Retinal pigment epithelial cell (primary cell): ENCODE measurements at regions not wholly inside any gene's neighbourhood (a gene's known extent, or its start where the extent isn't known, plus 50 kb on each side); places are given as distances from the start of the nearest gene placed in this dataset.
"Not testable (repeated sequence)": the region's sequence is repeated elsewhere in the genome, so short reads cannot be mapped to it uniquely, and the experiment has no call there.

Experiments
- DNase-seq: peaks from one replicate; pipeline ENCODE4 v3.0.0-alpha.2; 2010; ENCODE audit warnings: low read depth
- H3K4me3 ChIP-seq: 2 replicates; pipeline ENCODE4 v1.5.1; 2011; ENCODE audit warnings: mild to moderate bottlenecking, low read length, control low read depth, moderate library complexity
- TF ChIP-seq, protein P1 (sequence below): conservative IDR thresholded peaks from 2 replicates; pipeline ENCODE4 v1.5.1; 2011; ENCODE audit warnings: low read depth, low read length, control low read depth, inconsistent platforms

DNA sequence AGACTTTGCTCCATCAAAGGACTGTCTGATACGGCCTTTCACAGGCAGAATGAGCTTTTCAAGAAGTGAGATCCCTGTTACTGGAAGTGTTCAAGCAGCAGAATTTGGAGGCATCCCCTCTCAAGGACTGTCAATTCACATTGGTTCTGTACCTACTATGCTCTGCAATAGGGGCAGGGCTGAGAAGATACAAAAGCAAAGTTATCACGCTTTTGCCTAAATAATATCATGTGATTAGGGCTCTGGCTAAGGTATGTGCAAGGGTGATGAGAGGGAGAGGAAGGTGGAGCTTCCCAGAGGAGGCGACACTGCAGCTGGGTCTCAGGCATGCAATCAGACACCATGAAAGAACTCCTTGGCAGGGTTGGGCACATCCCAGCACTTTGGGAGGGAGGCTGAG, 80.2 kb upstream of the PIM1 start:
- H3K4me3 ChIP-seq, result no peak overlapping the region
- TF ChIP-seq, protein P1, sequence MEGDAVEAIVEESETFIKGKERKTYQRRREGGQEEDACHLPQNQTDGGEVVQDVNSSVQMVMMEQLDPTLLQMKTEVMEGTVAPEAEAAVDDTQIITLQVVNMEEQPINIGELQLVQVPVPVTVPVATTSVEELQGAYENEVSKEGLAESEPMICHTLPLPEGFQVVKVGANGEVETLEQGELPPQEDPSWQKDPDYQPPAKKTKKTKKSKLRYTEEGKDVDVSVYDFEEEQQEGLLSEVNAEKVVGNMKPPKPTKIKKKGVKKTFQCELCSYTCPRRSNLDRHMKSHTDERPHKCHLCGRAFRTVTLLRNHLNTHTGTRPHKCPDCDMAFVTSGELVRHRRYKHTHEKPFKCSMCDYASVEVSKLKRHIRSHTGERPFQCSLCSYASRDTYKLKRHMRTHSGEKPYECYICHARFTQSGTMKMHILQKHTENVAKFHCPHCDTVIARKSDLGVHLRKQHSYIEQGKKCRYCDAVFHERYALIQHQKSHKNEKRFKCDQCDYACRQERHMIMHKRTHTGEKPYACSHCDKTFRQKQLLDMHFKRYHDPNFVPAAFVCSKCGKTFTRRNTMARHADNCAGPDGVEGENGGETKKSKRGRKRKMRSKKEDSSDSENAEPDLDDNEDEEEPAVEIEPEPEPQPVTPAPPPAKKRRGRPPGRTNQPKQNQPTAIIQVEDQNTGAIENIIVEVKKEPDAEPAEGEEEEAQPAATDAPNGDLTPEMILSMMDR, result no peak
- no peak for DNase-seq

DNA sequence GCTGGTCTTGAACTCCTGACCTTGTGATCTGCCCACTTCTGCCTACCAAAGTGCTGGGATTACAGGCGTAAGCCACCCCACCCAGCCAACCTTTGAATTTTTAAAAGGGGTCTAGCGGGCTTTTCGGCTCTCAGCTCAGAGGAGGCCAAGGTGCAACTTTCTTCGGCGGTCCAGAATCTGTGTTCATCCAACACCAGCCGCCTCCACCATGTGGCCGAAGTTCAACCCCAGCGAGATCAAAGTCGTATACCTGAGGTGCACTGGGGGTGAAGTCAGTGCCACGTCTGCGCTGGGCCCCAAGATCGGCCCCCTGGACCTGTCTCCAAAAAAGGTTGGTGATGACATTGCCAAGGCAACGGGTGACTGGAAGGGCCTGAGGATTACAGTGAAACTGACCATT, 78.8 kb upstream of the PIM1 start:
- not testable (repeated sequence) for DNase-seq, H3K4me3 ChIP-seq

DNA sequence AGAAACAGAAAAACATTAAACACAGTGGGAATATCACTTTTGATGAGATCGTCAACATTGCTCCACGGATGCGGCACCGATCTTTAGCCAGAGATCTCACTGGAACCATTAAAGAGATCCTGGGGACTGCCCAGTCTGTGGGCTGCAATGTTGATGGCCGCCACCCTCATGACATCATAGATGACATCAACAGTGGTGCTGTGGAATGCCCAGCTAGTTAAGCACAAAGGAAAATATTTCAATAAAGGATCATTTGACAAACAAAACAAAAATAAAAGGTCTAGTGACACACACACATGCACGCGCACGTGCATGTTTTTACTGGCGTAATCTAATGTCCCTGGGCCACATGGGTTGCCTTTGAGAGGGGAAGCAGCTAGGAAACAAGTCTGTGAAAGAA, 78.4 kb upstream of the PIM1 start:
- DNase-seq, H3K4me3 ChIP-seq: not testable (repeated sequence)

DNA sequence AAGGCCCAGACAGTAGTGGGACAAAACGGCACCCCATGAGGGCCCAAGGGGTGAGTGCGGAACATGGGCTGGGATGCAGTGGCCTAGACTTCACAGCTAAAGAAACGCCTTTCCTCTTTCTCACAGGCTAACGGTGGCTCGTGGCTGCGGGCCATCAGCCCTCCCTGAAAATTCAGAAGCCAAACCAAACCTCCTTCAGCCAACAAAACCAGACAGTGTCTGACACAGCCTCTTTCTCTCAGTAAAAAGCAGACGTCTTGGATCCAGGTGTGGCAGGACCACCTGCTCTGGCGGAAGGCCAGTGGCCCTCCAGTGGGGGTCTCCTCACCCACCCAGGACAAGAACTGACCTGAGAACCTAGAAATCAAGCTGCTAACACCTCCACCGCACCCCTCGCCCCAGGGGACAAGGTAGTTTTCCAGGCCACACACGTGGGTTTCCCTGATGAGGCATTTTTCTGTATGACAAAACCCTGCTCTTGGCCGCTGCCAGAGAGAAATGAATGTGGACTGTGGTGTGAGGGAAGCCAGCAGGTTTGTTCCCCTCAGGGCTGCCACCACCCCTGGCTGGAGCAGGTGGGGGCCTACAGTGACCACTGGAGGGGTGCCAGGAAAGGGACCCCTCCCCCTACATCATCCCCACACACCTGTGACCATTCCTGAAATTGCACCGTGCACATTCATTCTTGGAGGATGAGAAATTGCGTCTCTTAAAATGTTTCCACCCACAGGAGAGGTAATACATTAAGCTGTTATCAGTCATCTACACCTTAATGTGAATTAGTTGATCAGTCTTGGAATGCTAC, 76.8 kb upstream of the PIM1 start:
- no peak overlapping the region for H3K4me3 ChIP-seq
- TF ChIP-seq, protein P1, result no peak
- no peak for DNase-seq

DNA sequence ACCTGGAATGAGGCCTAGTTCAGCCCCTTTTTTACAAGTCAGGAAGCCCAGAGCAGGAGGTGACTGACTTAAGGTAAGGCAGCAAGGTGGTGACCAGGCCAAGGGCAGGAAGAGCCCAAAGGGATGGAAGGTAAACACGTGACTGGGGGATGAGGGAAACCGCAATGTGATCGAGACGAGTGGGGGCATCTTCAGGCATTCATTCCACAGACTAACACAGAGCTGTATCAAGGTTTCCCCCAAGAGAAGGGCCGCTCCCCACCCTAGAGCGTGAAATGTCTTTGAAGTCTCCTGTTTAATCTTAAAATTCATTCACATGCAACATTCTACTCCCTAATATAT, 76.3 kb upstream of the PIM1 start:
- DNase-seq, result no peak
- TF ChIP-seq, protein P1, result no peak
- no peak overlapping the region for H3K4me3 ChIP-seq

DNA sequence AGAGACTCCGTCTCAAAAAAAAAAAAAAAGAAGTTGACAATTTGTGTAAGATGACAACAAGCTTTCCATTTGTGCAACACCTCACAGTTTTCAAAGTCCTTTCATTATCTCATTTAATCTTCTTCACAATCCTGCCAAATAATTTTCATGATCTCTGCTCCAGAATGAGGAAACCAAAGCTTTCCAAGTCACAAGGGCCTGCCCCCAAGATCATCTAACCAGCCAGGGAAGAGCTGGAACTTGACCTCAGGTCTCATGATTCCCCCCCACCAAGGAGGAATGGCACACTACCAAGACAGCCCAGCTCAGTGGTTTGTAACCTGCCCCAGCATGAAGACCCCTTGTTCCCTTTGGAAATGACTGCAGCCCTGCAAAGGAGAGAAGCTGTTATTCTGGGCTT, 74.0 kb upstream of the PIM1 start:
- no peak for DNase-seq
- H3K4me3 ChIP-seq, result no peak overlapping the region
- TF ChIP-seq, protein P1, result no peak

DNA sequence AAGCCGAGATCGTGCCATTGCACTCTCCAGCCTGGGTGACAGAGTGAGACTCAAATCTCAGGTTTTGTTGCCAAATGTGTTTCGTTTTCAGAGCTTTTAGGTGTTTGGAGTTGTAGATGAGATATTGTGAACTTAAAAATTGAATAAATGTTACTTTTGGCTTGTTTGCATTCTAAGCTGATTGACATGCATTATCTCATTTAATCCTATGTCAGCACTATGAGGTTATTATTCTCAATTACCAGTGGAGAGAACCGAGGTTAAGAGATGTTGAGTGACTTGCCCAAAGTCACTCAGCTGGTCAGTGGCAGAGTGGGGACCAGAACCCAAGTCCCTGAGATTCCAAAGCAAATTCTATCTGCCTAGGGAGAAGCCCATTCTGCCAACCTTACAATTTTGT, 72.6 kb upstream of the PIM1 start:
- H3K4me3 ChIP-seq, result no peak overlapping the region
- DNase-seq, result no peak
- TF ChIP-seq, protein P1, result no peak

DNA sequence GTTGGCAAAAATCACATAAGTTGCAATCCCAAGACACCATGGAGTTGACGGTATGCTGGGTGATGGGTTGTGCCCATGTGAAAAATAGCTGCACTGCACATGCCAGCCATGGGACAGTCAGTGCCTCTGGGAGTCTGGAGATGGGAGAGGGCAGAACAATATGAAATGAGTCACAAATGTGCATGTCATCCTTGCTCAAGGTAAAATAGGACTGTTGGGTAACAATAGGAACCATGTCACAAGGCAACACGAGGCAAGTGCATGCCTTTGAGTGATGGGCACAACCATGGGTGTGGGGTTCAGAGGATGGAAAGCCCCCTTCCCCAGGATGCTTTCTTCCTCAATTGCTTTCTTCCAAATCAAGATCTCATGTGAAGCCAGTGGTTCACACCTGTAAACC, 70.5 kb upstream of the PIM1 start:
- DNase-seq, result no peak
- H3K4me3 ChIP-seq, result no peak overlapping the region
- TF ChIP-seq, protein P1, result no peak
